ENCODE measurements at regions not wholly inside any gene's neighbourhood (a gene's known extent, or its start where the extent isn't known, plus 50 kb on each side); places are given as distances from the start of the nearest gene placed in this dataset.

DNA sequence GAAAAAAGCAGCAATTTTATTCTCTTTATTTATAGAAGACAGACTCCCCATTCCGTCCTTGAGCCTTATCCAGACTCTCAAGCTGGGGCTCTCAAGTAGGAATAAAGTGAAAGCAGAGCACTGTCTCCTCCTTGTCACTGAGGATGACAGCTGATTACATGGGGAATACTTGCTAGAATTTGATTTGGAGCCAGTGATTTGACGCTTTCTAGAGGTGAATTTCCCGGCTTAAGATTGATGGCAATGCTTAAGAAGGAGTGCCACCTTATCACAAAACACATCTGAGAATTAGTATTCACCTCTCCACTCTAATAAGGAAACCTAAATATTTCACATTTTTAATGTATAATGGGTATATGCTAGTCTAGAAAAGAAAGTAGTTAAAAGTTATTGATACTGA lies 135.4 kb upstream of the SLC39A10 start:
- TF ChIP-seq, protein P1, sequence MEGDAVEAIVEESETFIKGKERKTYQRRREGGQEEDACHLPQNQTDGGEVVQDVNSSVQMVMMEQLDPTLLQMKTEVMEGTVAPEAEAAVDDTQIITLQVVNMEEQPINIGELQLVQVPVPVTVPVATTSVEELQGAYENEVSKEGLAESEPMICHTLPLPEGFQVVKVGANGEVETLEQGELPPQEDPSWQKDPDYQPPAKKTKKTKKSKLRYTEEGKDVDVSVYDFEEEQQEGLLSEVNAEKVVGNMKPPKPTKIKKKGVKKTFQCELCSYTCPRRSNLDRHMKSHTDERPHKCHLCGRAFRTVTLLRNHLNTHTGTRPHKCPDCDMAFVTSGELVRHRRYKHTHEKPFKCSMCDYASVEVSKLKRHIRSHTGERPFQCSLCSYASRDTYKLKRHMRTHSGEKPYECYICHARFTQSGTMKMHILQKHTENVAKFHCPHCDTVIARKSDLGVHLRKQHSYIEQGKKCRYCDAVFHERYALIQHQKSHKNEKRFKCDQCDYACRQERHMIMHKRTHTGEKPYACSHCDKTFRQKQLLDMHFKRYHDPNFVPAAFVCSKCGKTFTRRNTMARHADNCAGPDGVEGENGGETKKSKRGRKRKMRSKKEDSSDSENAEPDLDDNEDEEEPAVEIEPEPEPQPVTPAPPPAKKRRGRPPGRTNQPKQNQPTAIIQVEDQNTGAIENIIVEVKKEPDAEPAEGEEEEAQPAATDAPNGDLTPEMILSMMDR (IDR thresholded peaks at IDR 0.05; ENCODE audit: borderline replicate concordance, insufficient read depth, low read depth, low read length), result no peak
- no peak overlapping the region for H3K4me3 ChIP-seq (ENCODE audit: low read depth, low read length)

DNA sequence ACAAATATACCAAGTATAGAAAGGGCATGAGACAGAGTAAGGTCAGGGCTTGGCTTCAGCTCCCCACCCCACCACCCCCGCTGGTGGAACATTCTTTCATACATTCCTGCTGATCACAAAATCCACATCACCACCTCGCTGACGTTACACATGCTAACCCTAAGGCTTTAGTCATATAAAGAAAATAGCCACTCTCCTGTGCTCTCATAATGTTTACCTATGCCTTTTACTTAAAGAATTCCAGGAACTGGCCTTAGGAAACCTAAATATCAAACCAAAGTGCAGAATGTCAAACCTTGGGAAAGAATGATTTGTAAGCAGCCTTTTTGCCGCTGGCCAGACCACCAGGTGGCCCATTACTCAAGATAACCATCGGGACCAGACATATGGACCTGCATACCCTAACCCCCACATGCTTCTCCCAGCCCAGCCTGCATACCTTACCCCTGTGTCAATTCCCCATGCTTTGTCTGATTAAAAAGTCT lies 136.3 kb upstream of the SLC39A10 start:
- H3K4me3 ChIP-seq (ENCODE audit: low read depth, low read length), result no peak overlapping the region
- TF ChIP-seq, protein P1 (IDR thresholded peaks at IDR 0.05; ENCODE audit: borderline replicate concordance, insufficient read depth, low read depth, low read length), result no peak

DNA sequence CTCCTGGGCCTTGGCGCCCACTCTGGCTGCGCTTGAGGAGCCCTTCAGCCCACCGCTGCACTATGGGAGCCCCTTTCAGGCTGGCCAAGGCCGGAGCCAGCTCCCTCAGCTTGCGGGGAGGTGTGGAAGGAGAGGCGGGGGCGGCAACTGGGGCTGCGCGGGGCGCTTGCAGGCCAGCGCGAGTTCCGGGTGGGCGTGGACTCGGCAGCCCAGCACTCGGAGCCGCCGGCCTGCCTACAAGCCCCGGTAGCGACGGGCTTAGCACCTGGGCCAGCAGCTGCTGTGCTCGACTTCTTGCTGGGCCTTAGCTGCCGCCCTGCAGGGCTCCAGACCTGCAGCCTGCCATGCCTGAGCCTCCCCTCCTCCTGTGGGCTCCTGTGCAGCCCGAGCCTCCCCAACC lies 141.5 kb upstream of the SLC39A10 start:
- TF ChIP-seq, protein P1 (IDR thresholded peaks at IDR 0.05; ENCODE audit: borderline replicate concordance, insufficient read depth, low read depth, low read length), result no peak

DNA sequence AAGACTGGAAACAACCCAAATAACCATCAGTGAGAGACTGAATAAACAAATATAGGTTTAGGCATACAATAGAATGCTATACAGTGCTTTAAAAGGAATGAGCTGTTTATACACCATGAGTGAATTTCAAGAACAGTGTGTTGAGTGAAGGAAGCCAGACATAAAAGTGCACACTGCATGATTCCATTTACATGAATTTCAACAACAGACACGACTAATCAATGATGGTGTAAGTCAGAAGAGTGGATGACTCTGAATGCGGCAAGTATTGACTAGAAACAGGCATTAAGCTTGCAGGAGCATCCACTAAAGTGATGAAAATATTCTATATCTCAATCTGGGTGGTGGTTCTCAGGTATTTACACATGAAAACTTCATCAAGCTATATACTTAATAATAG lies 142.7 kb upstream of the SLC39A10 start:
- TF ChIP-seq, protein P1 (IDR thresholded peaks at IDR 0.05; ENCODE audit: borderline replicate concordance, insufficient read depth, low read depth, low read length), result no peak

More for the DNA sequence above, 141.5 kb upstream of the SLC39A10 start:
- no peak overlapping the region for H3K4me3 ChIP-seq (ENCODE audit: low read depth, low read length)

DNA sequence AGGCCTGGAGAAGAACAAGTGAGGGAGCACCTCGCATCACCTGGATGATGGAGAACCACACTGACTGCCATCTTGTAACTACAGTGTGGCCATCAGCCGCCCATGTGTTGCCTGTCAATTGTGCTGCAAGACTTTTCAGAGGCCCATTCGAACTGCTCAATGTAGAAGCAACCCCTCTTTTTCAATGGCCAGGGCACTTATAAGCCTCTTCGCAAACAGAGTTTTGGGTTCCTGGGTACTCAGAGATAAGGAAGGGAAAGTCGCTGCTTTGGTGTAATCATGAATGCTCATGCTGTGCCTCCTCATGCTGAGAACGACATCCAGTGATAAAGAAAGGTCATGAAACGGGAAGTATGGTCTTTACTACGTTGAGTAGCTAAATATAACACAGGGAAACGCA lies 143.9 kb upstream of the SLC39A10 start:
- H3K4me3 ChIP-seq (ENCODE audit: low read depth, low read length), result no peak overlapping the region
- TF ChIP-seq, protein P1 (IDR thresholded peaks at IDR 0.05; ENCODE audit: borderline replicate concordance, insufficient read depth, low read depth, low read length), result no peak

More for the DNA sequence above, 142.7 kb upstream of the SLC39A10 start:
- H3K4me3 ChIP-seq (ENCODE audit: low read depth, low read length), result no peak overlapping the region

DNA sequence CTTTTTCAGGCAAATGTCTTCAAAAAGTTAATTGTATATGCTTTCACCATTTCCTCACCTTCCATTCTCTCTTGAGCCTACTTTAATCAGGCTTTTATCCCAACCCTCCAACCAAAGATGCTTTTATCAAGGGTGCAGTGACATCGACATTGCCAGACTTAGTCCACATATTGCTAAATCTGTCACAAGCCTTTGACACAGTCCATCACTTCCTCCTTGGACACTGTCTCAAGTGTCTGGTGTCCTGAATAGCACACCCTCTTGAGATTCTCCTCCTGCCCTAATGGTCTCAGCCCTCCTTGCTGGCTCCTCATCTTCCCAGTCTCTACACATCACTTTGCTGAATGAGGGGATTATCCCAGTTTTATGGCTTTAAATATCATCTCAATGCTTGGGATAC lies 147.5 kb upstream of the SLC39A10 start:
- H3K4me3 ChIP-seq (ENCODE audit: low read depth, low read length), result no peak overlapping the region
- TF ChIP-seq, protein P1 (IDR thresholded peaks at IDR 0.05; ENCODE audit: borderline replicate concordance, insufficient read depth, low read depth, low read length), result no peak

DNA sequence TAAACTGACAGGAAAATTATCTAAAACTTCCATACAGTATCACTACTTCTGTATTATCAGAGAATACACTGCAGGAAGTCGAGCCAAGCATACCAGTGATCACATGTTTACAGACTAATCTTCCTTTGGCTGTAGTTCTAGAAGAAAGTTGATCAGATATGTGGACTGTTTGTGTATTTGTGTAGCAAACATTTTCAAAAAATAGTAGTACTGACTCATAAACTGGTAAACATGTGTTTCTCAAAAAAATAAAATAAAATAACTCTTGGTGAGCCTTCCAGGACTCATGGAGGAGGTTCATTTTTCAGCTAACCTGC lies 148.9 kb upstream of the SLC39A10 start:
- TF ChIP-seq, protein P1 (IDR thresholded peaks at IDR 0.05; ENCODE audit: borderline replicate concordance, insufficient read depth, low read depth, low read length), result no peak
- no peak overlapping the region for H3K4me3 ChIP-seq (ENCODE audit: low read depth, low read length)
